Activated T-cell treated with anti-CD3 and anti-CD28 coated beads, Interleukin-2, amount 50 U/mL, for 4 hours (primary cell): ENCODE measurements at regions not wholly inside any gene's neighbourhood (a gene's known extent, or its start where the extent isn't known, plus 50 kb on each side); places are given as distances from the start of the nearest gene placed in this dataset.

Experiments used
- ATAC-seq, 2 donors: fragments of 200-7000 bp; cut with Tn5 transposase; one replicate each; pipeline ENCODE4 v1.10.0; 2021
- DNase-seq: peaks from one replicate; pipeline ENCODE4 v3.0.0-alpha.2; 2020
- H3K27me3 Mint-ChIP-seq: one replicate; pipeline ENCODE4 v1.8.0; 2021; ENCODE audit warnings: low read depth, mixed read lengths
- H3K36me3 Mint-ChIP-seq: one replicate; pipeline ENCODE4 v1.8.0; 2022; ENCODE audit warnings: mixed read lengths; ENCODE audit not compliant: insufficient read depth
- H3K4me1 Mint-ChIP-seq: one replicate; pipeline ENCODE4 v1.8.0; 2021; ENCODE audit warnings: low read depth, mixed read lengths
- H3K4me3 Mint-ChIP-seq: one replicate; pipeline ENCODE4 v1.8.0; 2021; ENCODE audit warnings: mild to moderate bottlenecking, moderate library complexity, mixed read lengths
- H3K9me3 Mint-ChIP-seq: one replicate; pipeline ENCODE4 v1.8.0; 2021; ENCODE audit warnings: mixed read lengths

GRCh38 chr3:180092889-180093288, 56.2 kb upstream of the PEX5L start:
- H3K4me1 Mint-ChIP-seq, result no peaks in the 10 kb centered on the region
- no peaks in the 10 kb centered on the region for H3K36me3 Mint-ChIP-seq
- ATAC-seq, result no peak
- no peak for DNase-seq
- H3K9me3 Mint-ChIP-seq, result peaks cover 3% of the 10 kb centered on the region
- H3K27me3 Mint-ChIP-seq, result no peaks in the 10 kb centered on the region
- no peak overlapping the region for H3K4me3 Mint-ChIP-seq

GRCh38 chr3:180093535-180093934, 56.8 kb upstream of the PEX5L start:
- no peaks in the 10 kb centered on the region for H3K36me3 Mint-ChIP-seq
- H3K27me3 Mint-ChIP-seq, result no peaks in the 10 kb centered on the region
- peaks cover 3% of the 10 kb centered on the region for H3K9me3 Mint-ChIP-seq
- no peak overlapping the region for H3K4me3 Mint-ChIP-seq
- no peaks in the 10 kb centered on the region for H3K4me1 Mint-ChIP-seq
- no peak for ATAC-seq
- DNase-seq, result no peak

- Mint-ChIP-seq H3K27me3 (no peaks in the 10 kb centered on the region), H3K36me3 (no peaks in the 10 kb centered on the region), H3K4me1 (no peaks in the 10 kb centered on the region), H3K9me3 (no peaks in the 10 kb centered on the region), H3K4me3 (no peak overlapping the region)
- DNase-seq (no peak), ATAC-seq (no peak)
These were observed 60.9 kb upstream of the PEX5L start for GRCh38 chr3:180097626-180098025.

DNA sequence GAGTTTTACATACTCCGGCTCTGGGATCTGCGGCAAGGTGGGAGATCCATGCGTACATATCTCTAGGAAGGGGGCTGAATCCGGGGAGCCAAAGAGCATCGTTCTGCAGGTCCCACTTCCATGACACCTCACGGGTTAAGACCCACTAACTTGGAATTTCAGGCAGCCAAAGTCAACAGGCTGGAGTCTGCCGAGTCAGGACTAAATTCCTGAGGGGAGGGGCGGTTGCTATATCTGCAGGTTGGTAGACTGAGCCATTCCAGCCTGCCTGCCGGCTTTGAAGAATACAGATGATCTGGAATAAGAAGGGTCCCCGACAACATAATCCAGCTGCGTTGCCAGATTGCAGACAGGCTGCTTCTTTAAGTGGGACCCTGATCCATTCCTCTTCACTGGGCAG, 65.4 kb upstream of the PEX5L start:
- Mint-ChIP-seq H3K9me3 (no peaks in the 10 kb centered on the region), H3K27me3 (no peaks in the 10 kb centered on the region), H3K4me1 (no peaks in the 10 kb centered on the region), H3K4me3 (no peak overlapping the region), H3K36me3 (no peaks in the 10 kb centered on the region)
- ATAC-seq (no peak), DNase-seq (no peak)

- DNase-seq, result no peak
- Mint-ChIP-seq H3K4me3 (no peak overlapping the region), H3K27me3 (no peaks in the 10 kb centered on the region), H3K9me3 (no peaks in the 10 kb centered on the region), H3K36me3 (no peaks in the 10 kb centered on the region), H3K4me1 (no peaks in the 10 kb centered on the region)
- ATAC-seq, result no peak
These were observed 65.9 kb upstream of the PEX5L start for GRCh38 chr3:180102604-180103003.

DNA sequence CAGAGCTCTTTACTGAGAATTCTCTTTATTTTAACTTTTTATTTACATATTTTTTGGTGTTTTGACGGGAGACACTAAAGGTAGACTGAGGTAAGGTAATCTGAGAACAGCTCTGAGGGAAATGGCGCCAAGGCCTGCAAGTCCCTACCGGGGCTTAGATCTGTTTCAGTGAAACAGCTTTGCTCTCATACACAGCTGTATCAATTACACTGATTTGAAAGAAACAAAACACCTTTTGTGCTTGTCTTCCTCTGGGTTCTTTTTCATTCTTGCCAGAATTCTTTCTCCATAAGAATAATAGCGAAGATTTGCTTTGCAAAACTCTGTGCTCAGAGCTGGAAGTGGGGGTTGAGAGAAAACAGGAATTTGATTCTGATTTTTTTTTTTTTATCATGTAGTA, 79.5 kb upstream of the PEX5L start:
- ATAC-seq (no peak), DNase-seq (no peak)
- Mint-ChIP-seq H3K27me3 (no peaks in the 10 kb centered on the region), H3K4me3 (no peak overlapping the region), H3K36me3 (no peaks in the 10 kb centered on the region), H3K9me3 (peaks cover 2% of the 10 kb centered on the region), H3K4me1 (no peaks in the 10 kb centered on the region)

GRCh38 chr3:180116658-180117057, 79.9 kb upstream of the PEX5L start:
- Mint-ChIP-seq H3K4me1 (no peaks in the 10 kb centered on the region), H3K4me3 (no peak overlapping the region), H3K9me3 (peaks cover 4% of the 10 kb centered on the region), H3K27me3 (no peaks in the 10 kb centered on the region), H3K36me3 (no peaks in the 10 kb centered on the region)
- DNase-seq (no peak), ATAC-seq (no peak)

- no peaks in the 10 kb centered on the region for H3K36me3 Mint-ChIP-seq
- no peak overlapping the region for H3K4me3 Mint-ChIP-seq
- peaks cover 4% of the 10 kb centered on the region for H3K9me3 Mint-ChIP-seq
- H3K27me3 Mint-ChIP-seq, result no peaks in the 10 kb centered on the region
- H3K4me1 Mint-ChIP-seq, result no peaks in the 10 kb centered on the region
- ATAC-seq (no peak), DNase-seq (no peak)
These were observed 80.8 kb upstream of the PEX5L start for GRCh38 chr3:180117381-180118163.

- no peak for DNase-seq
- Mint-ChIP-seq H3K36me3 (no peaks in the 10 kb centered on the region), H3K4me3 (no peak overlapping the region), H3K27me3 (no peaks in the 10 kb centered on the region), H3K9me3 (peaks cover 8% of the 10 kb centered on the region), H3K4me1 (no peaks in the 10 kb centered on the region)
- ATAC-seq, result no peak
These were observed 82.8 kb upstream of the PEX5L start for GRCh38 chr3:180119567-180119966.

- ATAC-seq (no peak), DNase-seq (no peak)
- peaks cover 17% of the 10 kb centered on the region for H3K9me3 Mint-ChIP-seq
- no peaks in the 10 kb centered on the region for H3K4me1 Mint-ChIP-seq
- H3K36me3 Mint-ChIP-seq, result no peaks in the 10 kb centered on the region
- H3K4me3 Mint-ChIP-seq, result no peak overlapping the region
- H3K27me3 Mint-ChIP-seq, result no peaks in the 10 kb centered on the region
These were observed 87.2 kb upstream of the PEX5L start for GRCh38 chr3:180123928-180124327.

GRCh38 chr3:180131169-180131568, 94.4 kb upstream of the PEX5L start:
- H3K9me3 Mint-ChIP-seq, result peaks cover 6% of the 10 kb centered on the region
- no peak overlapping the region for H3K4me3 Mint-ChIP-seq
- no peaks in the 10 kb centered on the region for H3K36me3 Mint-ChIP-seq
- no peaks in the 10 kb centered on the region for H3K4me1 Mint-ChIP-seq
- ATAC-seq (no peak), DNase-seq (no peak)
- no peaks in the 10 kb centered on the region for H3K27me3 Mint-ChIP-seq

DNA sequence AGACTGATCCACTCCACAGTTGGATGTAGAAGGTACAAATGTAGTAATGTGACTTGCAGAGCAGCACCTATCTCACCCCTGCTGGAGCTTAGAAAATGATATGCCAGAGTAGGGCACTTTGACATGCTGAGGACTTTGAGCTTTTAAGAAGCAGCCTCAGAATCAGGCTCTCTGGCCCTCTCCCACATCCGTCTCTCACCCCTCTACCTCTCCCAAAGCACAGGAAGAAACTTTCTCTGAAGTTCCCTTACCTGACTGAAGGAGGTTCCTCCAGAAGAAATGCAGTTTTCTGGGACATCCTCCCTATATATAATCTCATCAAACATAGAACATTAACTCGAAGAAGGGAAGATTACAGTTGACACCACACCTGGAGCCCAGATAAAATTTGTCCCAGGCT, 98.4 kb upstream of the PEX5L start:
- H3K9me3 Mint-ChIP-seq, result no peaks in the 10 kb centered on the region
- no peaks in the 10 kb centered on the region for H3K36me3 Mint-ChIP-seq
- DNase-seq (no peak), ATAC-seq (no peak)
- no peaks in the 10 kb centered on the region for H3K4me1 Mint-ChIP-seq
- H3K4me3 Mint-ChIP-seq, result no peak overlapping the region
- H3K27me3 Mint-ChIP-seq, result no peaks in the 10 kb centered on the region

- H3K4me3 Mint-ChIP-seq, result no peak overlapping the region
These were observed 102.1 kb upstream of the PEX5L start for GRCh38 chr3:180138871-180139270.

DNA sequence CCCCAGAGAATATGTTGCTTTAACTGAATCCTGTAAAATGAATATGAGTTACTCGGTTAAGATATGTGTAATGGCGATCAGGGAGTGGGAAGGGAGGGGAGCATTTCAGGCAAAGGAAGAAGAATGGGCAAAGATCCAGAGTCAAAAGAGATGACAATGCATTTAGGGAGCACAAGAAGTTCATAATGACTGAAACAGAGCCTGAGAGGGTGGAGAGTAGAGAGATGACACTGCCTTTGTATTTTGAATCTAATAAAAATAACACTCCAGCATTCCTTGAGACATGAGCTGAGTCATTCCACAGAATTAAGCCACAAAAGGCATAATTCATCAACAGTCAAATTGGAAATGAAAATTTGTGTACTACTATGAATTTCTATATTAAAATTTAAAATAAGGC, 105.3 kb upstream of the PEX5L start:
- Mint-ChIP-seq H3K4me3 (no peak overlapping the region), H3K9me3 (peaks cover 6% of the 10 kb centered on the region), H3K4me1 (no peaks in the 10 kb centered on the region), H3K27me3 (no peaks in the 10 kb centered on the region), H3K36me3 (no peaks in the 10 kb centered on the region)
- no peak for DNase-seq
- no peak for ATAC-seq

More at GRCh38 chr3:180138871-180139270, 102.1 kb upstream of the PEX5L start:
- DNase-seq (no peak), ATAC-seq (no peak)
- no peaks in the 10 kb centered on the region for H3K36me3 Mint-ChIP-seq
- no peaks in the 10 kb centered on the region for H3K4me1 Mint-ChIP-seq
- peaks cover 6% of the 10 kb centered on the region for H3K9me3 Mint-ChIP-seq
- no peaks in the 10 kb centered on the region for H3K27me3 Mint-ChIP-seq

DNA sequence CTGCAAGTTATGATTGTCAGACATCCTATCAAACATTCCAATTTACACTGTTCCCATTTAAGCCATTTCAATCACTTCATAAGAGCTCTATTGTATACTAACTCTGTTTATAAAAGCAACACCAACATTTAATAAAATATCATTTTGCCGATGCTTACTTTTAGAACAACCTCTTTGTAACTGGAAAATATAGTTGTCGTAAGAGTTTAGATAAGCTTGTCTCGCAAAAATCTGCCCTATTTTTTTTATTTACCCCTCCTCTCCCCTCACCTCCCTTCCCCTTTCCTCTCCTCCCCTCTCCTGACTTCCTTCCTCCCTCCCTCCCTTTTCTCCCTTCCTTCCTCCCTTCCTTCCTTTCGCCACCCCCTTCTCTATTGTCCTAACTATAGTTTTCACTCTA, 105.7 kb upstream of the PEX5L start:
- Mint-ChIP-seq H3K9me3 (peaks cover 6% of the 10 kb centered on the region), H3K27me3 (no peaks in the 10 kb centered on the region), H3K4me1 (no peaks in the 10 kb centered on the region), H3K36me3 (no peaks in the 10 kb centered on the region), H3K4me3 (no peak overlapping the region)
- DNase-seq (no peak), ATAC-seq (no peak)
